ENCODE measurements at regions not wholly inside any gene's neighbourhood (a gene's known extent, or its start where the extent isn't known, plus 50 kb on each side); places are given as distances from the start of the nearest gene placed in this dataset.

DNA sequence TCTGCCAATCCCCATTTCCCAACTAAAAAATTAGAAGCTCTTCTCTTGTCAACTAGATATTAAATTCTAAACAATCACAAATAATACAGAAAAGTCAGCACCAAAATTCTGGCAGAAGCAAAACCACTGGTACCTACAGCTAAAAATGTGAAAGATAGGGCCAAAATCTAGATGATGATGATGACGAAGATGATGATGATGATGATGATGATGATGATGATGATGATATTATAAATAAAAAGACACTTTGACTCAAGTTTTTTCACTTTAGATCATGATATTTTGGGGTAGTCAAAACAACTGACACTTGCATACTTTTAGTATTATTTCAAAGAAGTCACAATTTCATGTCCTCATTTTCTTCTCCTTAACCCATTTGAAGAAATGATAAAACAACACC is 470.1 kb upstream of the NR2F2 start:
- no peak for DNase-seq

- no peak for DNase-seq
Measured at GRCh38 chr15:95864467-95864886, 466.0 kb upstream of the NR2F2 start.

DNA sequence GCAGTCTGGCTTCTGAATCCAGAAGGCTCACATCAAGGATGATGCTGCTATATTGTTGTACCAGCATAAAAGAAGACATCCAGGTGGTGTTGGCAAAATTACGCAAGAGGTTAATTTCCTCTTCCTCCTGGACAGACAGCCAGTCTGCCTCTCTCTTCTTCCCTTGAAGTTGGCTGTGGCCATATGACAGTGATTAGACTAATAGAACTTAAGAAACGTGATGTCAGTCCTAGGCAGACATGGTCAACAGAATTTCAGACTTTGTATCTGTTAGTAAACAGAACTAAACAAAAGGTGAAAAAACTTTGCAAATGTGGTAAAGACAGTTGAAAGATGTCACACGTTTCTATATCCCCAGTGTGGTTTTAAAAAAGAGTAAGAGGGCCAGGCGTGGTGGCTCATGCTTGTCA is 465.2 kb upstream of the NR2F2 start:
- DNase-seq: no peak

- no peak for DNase-seq
Measured at GRCh38 chr15:95866711-95867440, 463.6 kb upstream of the NR2F2 start.

DNA sequence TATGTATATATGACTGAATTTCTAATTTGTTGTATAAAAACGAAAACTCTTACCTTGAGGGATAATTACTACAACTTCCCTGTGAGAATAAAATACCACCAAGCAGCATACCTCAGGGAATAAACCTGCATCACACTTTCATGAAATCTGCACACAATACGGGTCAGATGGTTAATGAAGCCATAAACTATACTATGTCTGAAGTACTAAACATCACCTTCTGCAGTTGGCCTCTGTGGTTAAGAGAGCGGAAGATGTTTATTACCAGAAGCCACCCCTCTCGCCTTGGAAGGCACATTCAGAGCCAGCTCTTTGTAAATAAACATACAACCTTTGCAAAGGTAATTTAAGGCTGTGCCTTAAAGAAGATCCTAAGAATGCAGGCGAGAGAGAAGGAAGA is 462.1 kb upstream of the NR2F2 start:
- DNase-seq: no peak

- no peak for DNase-seq
Measured at GRCh38 chr15:95868970-95869369, 461.5 kb upstream of the NR2F2 start.

DNA sequence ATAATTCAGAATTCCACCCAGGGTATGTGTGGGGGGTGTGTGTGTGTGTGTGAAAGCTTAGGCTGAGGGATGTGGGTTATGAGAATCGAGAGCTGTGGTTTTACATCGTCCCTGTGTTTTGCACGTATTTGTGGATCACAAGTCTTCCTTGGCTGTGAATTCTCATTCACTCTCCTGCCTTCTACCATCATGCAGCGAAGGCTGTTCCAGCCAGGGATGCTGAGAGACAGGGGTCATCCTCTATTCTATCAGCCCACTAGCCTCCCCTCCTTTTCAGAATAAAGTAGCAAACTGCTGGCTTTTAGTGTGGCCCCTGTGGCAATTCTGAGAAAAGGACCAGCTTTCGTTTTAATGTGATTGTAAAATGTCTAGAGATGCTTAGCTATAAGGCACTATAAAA is 460.6 kb upstream of the NR2F2 start:
- no peak for DNase-seq

DNA sequence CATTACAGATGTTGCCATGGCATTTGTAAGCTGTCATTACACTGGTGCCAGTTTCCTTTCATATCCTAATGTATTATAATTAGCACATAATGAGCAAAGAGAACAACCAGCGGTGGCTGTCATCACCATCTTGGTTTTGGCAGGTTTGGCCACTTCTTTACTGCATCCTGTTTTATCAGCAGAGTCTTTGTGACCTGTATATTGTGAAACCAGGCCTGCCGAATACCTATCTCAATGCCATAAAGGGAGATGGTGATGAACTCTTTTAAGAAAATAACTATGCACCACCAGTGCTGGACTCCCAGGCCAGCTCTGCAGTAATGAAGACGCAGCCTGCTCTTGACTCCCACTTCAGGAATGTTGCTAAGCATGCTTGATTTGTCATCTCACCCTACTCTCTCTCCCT is 458.1 kb upstream of the NR2F2 start:
- DNase-seq: no peak

- no peak for DNase-seq
Measured at GRCh38 chr15:95874637-95875036, 455.9 kb upstream of the NR2F2 start.

DNA sequence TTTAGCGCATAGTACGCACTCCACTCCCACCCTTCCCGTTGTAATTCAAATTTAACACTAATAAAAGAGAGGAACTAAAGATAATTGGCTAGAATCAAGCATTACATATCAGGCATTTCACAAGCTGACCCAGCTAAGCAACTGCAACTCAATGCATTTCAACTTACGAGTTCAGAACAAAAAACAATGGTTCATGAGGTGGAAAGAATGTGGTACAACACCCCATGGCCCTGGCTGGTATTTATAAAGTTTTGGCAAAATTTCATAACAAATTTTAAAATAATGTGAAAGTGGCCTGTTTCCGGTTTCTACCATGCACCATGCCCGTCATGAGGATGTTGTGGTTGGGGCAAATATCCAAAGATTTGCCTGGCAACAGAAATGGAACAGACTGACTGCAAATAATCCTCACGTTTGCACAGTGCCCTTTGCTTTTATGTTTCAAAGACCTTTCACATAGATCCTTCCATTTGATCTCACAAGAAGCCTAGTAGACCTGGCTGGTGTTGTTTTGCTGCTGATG is 455.3 kb upstream of the NR2F2 start:
- no peak for DNase-seq

DNA sequence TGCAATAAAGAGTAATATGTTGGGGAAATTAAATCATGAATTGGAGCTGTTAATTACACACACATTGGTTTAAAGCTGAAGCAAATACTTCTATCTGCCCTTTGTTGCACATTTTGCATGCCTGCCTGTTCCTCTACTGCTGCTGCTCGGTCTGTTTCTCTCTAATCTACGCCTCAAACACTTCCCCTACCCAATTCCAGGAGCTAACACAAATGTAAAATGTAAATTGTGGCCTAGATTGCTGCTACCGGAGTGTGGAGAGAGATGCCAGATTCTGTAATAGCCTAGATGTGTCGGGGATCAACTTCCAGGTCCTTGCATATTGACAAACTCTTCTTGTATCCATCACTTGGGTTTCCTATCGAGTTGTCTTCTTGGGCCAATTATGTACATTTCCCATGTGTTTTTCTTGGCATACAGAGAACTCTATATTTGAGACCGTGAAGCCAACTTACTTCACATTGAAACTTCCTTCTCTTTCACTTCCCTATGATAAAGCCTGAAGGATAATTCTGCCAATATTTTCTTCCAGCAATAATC is 450.4 kb upstream of the NR2F2 start:
- DNase-seq: no peak

DNA sequence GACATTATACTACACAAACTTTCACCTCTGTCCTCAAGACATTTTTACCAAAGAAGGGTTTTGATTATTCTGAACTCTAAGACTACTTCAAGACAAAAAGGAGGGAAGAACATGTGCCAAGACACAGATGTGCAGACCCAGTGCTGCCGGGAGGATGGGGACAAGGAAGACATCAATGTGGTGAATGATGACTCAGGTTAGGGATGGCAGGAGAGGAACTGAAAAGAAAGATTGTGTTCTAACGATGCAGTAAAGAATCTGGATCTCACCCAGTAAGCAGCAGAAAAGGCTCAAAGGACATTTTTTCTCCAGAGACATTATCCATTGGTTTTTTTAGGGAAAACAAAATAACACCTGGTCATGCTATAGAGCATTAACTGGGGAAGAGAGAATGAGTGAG is 449.9 kb upstream of the NR2F2 start:
- no peak for DNase-seq

DNA sequence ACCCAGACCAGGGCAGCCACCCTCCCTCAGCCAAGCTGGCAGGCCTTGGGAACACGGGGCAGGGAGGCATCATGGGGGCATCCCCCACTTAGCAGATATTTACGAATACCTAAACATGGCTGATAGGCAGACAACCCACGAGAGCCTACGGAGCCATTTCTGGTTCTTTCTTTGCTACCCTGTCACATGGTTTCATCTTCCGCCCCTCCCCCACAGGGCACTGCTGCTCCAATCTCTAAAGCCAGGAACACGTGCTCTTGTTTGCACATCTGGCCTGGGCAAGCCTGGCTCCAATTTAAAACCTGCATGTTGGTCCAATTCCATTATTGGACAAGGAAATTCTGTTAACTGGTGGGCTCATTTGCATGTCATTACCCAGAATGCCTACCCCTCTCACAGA is 447.4 kb upstream of the NR2F2 start:
- no peak for DNase-seq

GRCh38 chr15:95884276-95884675 is 446.2 kb upstream of the NR2F2 start:
- no peak for DNase-seq

DNA sequence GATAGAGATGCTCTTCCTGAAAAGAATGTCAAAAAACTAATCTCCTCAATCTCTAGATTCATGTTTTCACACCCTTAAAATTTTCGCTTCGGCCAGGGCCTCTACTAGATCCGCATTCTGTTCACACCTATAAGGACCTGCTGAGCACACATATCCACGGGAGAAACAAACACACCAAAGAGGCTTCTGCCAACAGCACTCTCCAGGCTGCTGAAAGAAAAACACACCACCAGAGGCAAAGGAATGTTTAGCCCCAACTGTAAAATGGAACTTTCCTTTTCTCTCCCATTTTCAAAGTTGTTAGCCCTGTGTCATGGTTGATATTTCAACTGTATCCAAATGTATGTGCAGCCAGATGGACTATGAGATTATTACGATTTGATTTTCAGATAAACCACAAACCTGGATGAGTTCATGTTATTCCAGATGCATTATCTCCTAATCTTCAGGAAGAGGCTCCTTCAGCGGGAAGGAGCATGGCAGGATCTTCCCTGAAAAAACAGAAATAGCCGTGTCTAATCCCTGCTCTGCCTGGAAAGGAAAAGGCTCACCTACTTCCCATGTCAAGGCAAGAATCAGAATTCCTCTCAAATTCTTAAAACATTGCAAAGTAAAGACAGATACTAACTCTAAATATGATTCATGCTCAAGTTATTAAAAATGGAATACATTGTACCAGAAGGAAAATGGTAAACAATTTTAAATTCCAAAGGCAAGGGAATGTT is 442.7 kb upstream of the NR2F2 start:
- DNase-seq: no peak

GRCh38 chr15:95888762-95889161 is 441.7 kb upstream of the NR2F2 start:
- no peak for DNase-seq

DNA sequence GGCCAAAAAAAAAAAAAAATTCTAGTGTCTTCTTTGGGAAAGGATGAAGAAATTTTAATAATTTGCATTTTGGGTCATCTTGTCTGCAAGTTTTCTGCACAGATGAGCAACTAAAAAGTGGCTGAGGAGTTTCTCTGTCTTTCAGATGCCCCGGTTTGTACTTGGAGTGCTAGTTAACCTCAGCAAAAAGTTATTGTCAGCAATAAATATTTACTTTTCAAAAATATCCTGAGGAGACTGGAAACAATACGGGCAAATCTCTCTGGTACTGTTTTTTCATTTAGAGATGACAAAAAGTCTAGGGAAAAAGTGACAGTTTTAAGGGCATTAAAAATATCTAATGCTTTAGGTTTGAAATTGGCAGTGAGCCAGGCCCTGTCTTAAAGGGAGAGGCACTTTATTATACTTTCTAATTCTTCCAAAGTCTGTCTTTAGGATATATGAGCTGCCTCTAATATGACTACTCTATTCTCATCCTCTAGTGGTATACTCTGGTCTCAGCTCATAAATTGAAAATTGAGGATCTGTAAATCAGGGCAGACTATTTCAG is 436.0 kb upstream of the NR2F2 start:
- no peak for DNase-seq

DNA sequence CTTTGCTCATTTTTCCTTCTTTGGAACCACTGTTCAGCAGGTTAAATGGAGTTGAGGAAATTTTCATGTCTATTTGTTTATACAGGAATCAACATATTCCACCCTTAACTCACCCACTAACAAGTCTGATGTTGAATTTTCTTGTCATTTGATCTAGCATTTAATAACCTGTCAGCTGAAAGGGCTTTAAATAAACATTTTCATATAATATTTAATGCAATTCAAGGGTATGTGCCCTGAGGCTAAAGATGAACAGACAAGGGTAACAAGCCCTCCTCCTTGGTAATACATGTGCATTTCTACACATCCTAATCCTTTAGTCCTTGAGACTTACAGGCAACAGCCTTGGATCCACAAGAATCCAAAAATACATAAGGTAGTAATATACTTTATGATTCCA is 435.0 kb upstream of the NR2F2 start:
- DNase-seq: no peak

DNA sequence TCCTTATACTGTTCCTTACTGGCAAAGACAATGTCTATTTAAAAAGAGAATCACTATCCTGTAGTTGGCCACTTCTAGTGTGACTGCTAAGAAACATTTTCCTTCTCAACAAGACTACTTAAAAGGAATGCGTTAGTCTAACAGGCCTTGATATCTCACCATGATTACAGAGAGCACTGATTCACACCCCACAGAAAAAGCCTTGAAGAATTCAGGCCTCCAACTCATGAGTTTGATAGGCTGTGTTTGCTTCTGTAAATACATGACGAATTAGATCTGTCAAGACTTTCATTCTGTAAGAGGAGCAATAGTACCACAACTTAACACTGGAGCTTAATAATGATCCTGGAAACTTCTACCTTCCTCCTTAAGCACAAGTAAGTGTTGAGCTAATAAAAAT is 432.8 kb upstream of the NR2F2 start:
- DNase-seq: no peak

DNA sequence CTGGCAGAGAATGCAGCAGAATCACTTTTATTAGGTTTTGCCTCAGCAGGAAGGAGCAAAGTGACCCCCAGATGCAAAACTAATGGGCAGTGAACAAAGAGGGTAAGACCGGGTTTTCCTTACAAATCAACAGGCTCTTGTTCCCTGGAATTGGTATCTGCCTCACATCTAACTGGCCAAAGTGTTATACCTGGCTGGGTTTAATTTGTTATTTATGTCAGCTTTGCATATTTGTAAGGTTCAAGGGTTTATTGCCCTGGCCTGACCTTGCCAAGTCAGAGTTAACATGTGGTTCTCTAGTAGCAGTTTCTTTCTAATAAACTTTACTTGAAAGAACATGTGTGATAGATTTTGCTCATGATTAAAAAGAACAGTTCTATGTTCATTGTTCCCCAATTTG is 431.7 kb upstream of the NR2F2 start:
- no peak for DNase-seq

- DNase-seq: no peak
Measured at GRCh38 chr15:95901271-95901670, 429.2 kb upstream of the NR2F2 start.

GRCh38 chr15:95902606-95903005 is 427.9 kb upstream of the NR2F2 start:
- no peak for DNase-seq

DNA sequence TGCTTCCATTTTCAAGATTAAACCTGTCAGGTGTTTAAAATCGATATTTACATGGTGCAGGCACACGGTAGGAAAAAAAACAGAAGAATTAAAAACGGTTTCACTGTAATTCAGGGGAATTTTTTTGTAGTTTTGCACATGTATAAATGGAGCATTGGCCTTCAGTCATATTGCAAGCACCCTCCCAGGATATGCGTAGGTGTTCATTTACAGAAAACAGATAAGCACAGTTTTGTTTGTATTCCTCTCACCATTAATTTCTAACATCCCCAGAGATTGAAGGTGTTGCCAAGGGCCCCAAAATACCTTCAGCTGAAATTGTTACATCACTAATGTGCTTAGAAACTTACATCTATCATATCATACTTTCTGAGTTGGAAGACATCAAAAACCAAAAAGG is 427.1 kb upstream of the NR2F2 start:
- DNase-seq: no peak

GRCh38 chr15:95910643-95911212 is 419.8 kb upstream of the NR2F2 start:
- no peak for DNase-seq

All from activated naive CD4-positive, alpha-beta T cell treated with anti-CD3 and anti-CD28 coated beads, Interleukin-2, amount 50 U/mL, for 16 hours (primary cell).